ENCODE measurements at regions not wholly inside any gene's neighbourhood (a gene's known extent, or its start where the extent isn't known, plus 50 kb on each side); places are given as distances from the start of the nearest gene placed in this dataset.

GRCh38 chr9:111195766-111196165 is 134.3 kb downstream of the OR2K2 start:
- Histone ChIP-seq H3K36me3 (no peaks in the 10 kb centered on the region), H3K4me3 (no peak overlapping the region), H3K9me3 (no peaks in the 10 kb centered on the region), H3K27ac (no peak overlapping the region), H3K4me1 (no peaks in the 10 kb centered on the region), H3K27me3 (no peaks in the 10 kb centered on the region)
- intact Hi-C loops (cut with DNase I; ENCODE audit: low total_unique reads), result no loop called here
- TF ChIP-seq POLR2A (IDR thresholded peaks at IDR 0.05) (no peak), CTCF (IDR thresholded peaks at IDR 0.05) (no peak)
- no peak for DNase-seq

DNA sequence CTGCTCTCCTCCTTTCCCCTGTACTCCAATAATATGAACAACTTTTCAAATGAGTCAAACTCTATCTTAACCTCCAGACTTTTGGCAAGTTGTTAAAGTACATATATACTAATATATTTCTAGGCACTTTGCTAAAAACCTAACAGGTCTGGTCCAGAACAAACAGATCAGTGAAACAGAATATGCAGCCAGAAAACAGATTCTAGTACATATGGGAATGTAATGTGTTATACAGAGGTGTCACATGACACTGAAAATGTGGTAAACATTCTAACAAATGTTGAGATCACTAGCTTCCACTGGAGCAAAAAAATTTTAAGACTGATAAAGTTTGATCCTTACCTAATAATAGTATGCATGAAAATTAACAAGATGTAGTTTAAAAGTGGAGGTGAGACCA is 136.9 kb downstream of the OR2K2 start:
- Histone ChIP-seq H3K4me1 (no peaks in the 10 kb centered on the region), H3K4me3 (no peak overlapping the region), H3K27me3 (no peaks in the 10 kb centered on the region), H3K9me3 (no peaks in the 10 kb centered on the region), H3K27ac (no peak overlapping the region), H3K36me3 (no peaks in the 10 kb centered on the region)
- TF ChIP-seq POLR2A (IDR thresholded peaks at IDR 0.05) (no peak), CTCF (IDR thresholded peaks at IDR 0.05) (no peak)
- no peak for DNase-seq
- intact Hi-C loops (cut with DNase I; ENCODE audit: low total_unique reads), result no loop called here

GRCh38 chr9:111192650-111193049 is 137.4 kb downstream of the OR2K2 start:
- H3K4me1 ChIP-seq, result no peaks in the 10 kb centered on the region
- no peak overlapping the region for H3K4me3 ChIP-seq
- H3K27ac ChIP-seq, result no peak overlapping the region
- TF ChIP-seq CTCF (IDR thresholded peaks at IDR 0.05) (no peak), POLR2A (IDR thresholded peaks at IDR 0.05) (no peak)
- intact Hi-C loops (cut with DNase I; ENCODE audit: low total_unique reads), result no loop called here
- H3K27me3 ChIP-seq, result no peaks in the 10 kb centered on the region
- no peak for DNase-seq
- H3K9me3 ChIP-seq, result no peaks in the 10 kb centered on the region
- H3K36me3 ChIP-seq, result no peaks in the 10 kb centered on the region

GRCh38 chr9:111190347-111190746 is 139.7 kb downstream of the OR2K2 start:
- DNase-seq, result no peak
- Histone ChIP-seq H3K4me3 (no peak overlapping the region), H3K4me1 (no peaks in the 10 kb centered on the region), H3K27ac (no peak overlapping the region), H3K27me3 (no peaks in the 10 kb centered on the region), H3K36me3 (no peaks in the 10 kb centered on the region), H3K9me3 (no peaks in the 10 kb centered on the region)
- TF ChIP-seq POLR2A (IDR thresholded peaks at IDR 0.05), result no peak
- no peak for TF ChIP-seq CTCF (IDR thresholded peaks at IDR 0.05)
- intact Hi-C loops (cut with DNase I; ENCODE audit: low total_unique reads), result no loop called here

GRCh38 chr9:111187376-111187775 is 142.6 kb downstream of the OR2K2 start:
- Histone ChIP-seq H3K9me3 (no peaks in the 10 kb centered on the region), H3K36me3 (no peaks in the 10 kb centered on the region), H3K4me3 (no peak overlapping the region), H3K27me3 (no peaks in the 10 kb centered on the region), H3K4me1 (no peaks in the 10 kb centered on the region), H3K27ac (no peak overlapping the region)
- TF ChIP-seq CTCF (IDR thresholded peaks at IDR 0.05) (no peak), POLR2A (IDR thresholded peaks at IDR 0.05) (no peak)
- intact Hi-C loops (cut with DNase I; ENCODE audit: low total_unique reads), result no loop called here
- no peak for DNase-seq

Measured in uterus (tissue), 3 donors.